ENCODE measurements at regions not wholly inside any gene's neighbourhood (a gene's known extent, or its start where the extent isn't known, plus 50 kb on each side); places are given as distances from the start of the nearest gene placed in this dataset.

GRCh38 chr5:126104951-126105350 is 318.3 kb upstream of the GRAMD2B start:
- Histone ChIP-seq H3K4me1 (no peaks in the 10 kb centered on the region), H3K9me3 (no peaks in the 10 kb centered on the region), H3K4me3 (no peak overlapping the region), H3K27ac (replicated peaks in 1 of 4) (no peak overlapping the region), H3K27me3 (no peaks in the 10 kb centered on the region), H3K36me3 (no peaks in the 10 kb centered on the region)
- intact Hi-C loops (cut with DNase I), result no loop called here
- TF ChIP-seq CTCF (IDR thresholded peaks at IDR 0.05) (no peak), EP300 (IDR thresholded peaks at IDR 0.05) (no peak), POLR2A (IDR thresholded peaks at IDR 0.05; ENCODE audit: low read depth) (no peak), POLR2AphosphoS5 (IDR thresholded peaks at IDR 0.05) (no peak)
- WGBS, result 0% methylated on average over 1 of the region's 1 CpG
- DNase-seq (ENCODE audit: extremely low spot score), result no peak

- WGBS, result 80% methylated on average over 3 of the region's 3 CpGs
- TF ChIP-seq POLR2A (IDR thresholded peaks at IDR 0.05; ENCODE audit: low read depth) (no peak), EP300 (IDR thresholded peaks at IDR 0.05) (no peak), POLR2AphosphoS5 (IDR thresholded peaks at IDR 0.05) (no peak), CTCF (IDR thresholded peaks at IDR 0.05) (no peak)
- H3K4me1 ChIP-seq, result no peaks in the 10 kb centered on the region
- no peaks in the 10 kb centered on the region for H3K9me3 ChIP-seq
- no peaks in the 10 kb centered on the region for H3K36me3 ChIP-seq
- DNase-seq (ENCODE audit: extremely low spot score), result no peak
- no peak overlapping the region for H3K4me3 ChIP-seq
- no peaks in the 10 kb centered on the region for H3K27me3 ChIP-seq
- H3K27ac ChIP-seq (replicated peaks in 1 of 4), result no peak overlapping the region
- intact Hi-C loops (cut with DNase I), result no loop called here
Observed at GRCh38 chr5:126106029-126106428, 317.2 kb upstream of the GRAMD2B start.

GRCh38 chr5:126107381-126107780 is 315.8 kb upstream of the GRAMD2B start:
- intact Hi-C loops (cut with DNase I), result no loop called here
- TF ChIP-seq POLR2A (IDR thresholded peaks at IDR 0.05; ENCODE audit: low read depth), result no peak
- no peak for TF ChIP-seq POLR2AphosphoS5 (IDR thresholded peaks at IDR 0.05)
- no peak for TF ChIP-seq CTCF (IDR thresholded peaks at IDR 0.05)
- Histone ChIP-seq H3K4me1 (no peaks in the 10 kb centered on the region), H3K27me3 (no peaks in the 10 kb centered on the region), H3K27ac (replicated peaks in 1 of 4) (no peak overlapping the region), H3K4me3 (no peak overlapping the region), H3K36me3 (no peaks in the 10 kb centered on the region), H3K9me3 (peaks cover 0 to 5% (median under 1%) of the 10 kb centered on the region in 4 donors)
- no peak for DNase-seq (ENCODE audit: extremely low spot score)
- 100% methylated on average over 2 of the region's 2 CpGs for WGBS

- WGBS, result 78% methylated on average over 5 of the region's 5 CpGs
- intact Hi-C loops (cut with DNase I), result no loop called here
- TF ChIP-seq CTCF (IDR thresholded peaks at IDR 0.05) (no peak), EP300 (IDR thresholded peaks at IDR 0.05) (no peak), POLR2AphosphoS5 (IDR thresholded peaks at IDR 0.05) (no peak), POLR2A (IDR thresholded peaks at IDR 0.05; ENCODE audit: low read depth) (no peak)
Observed at GRCh38 chr5:126108470-126108869, 314.7 kb upstream of the GRAMD2B start.

GRCh38 chr5:126115059-126115629 is 308.1 kb upstream of the GRAMD2B start:
- H3K36me3 ChIP-seq, result no peaks in the 10 kb centered on the region
- H3K9me3 ChIP-seq, result peaks cover 0 to 10% (median 4%) of the 10 kb centered on the region in 4 donors
- WGBS, result 66% methylated on average over 2 of the region's 2 CpGs
- H3K27ac ChIP-seq (replicated peaks in 1 of 4), result no peak overlapping the region
- no peaks in the 10 kb centered on the region for H3K4me1 ChIP-seq
- H3K4me3 ChIP-seq, result no peak overlapping the region
- TF ChIP-seq EP300 (IDR thresholded peaks at IDR 0.05), result no peak
- no peak for TF ChIP-seq POLR2A (IDR thresholded peaks at IDR 0.05; ENCODE audit: low read depth)
- no peak for TF ChIP-seq CTCF (IDR thresholded peaks at IDR 0.05)
- no peak for TF ChIP-seq POLR2AphosphoS5 (IDR thresholded peaks at IDR 0.05)
- no peak for DNase-seq (ENCODE audit: extremely low spot score)
- H3K27me3 ChIP-seq, result no peaks in the 10 kb centered on the region
- intact Hi-C loops (cut with DNase I), result no loop called here

More at GRCh38 chr5:126108470-126108869, 314.7 kb upstream of the GRAMD2B start:
- Histone ChIP-seq H3K4me1 (no peaks in the 10 kb centered on the region), H3K4me3 (no peak overlapping the region), H3K27me3 (no peaks in the 10 kb centered on the region), H3K36me3 (no peaks in the 10 kb centered on the region), H3K27ac (replicated peaks in 1 of 4) (no peak overlapping the region), H3K9me3 (peaks cover 0 to 10% (median 4%) of the 10 kb centered on the region in 4 donors)
- no peak for DNase-seq (ENCODE audit: extremely low spot score)

All from esophagus muscularis mucosa (tissue), 4 donors.